ENCODE measurements at regions not wholly inside any gene's neighbourhood (a gene's known extent, or its start where the extent isn't known, plus 50 kb on each side); places are given as distances from the start of the nearest gene placed in this dataset.
A peak's percentile ranks its signal among the peaks of the same experiment; 100 is the strongest.

GRCh38 chr3:128569756-128570155 lies 76.8 kb upstream of the GATA2 start:
- Mint-ChIP-seq H3K9me3 (ENCODE audit: unreplicated experiment) (no peaks in the 10 kb centered on the region), H3K27me3 (ENCODE audit: unreplicated experiment) (peaks cover 3% of the 10 kb centered on the region), H3K36me3 (ENCODE audit: low read depth, unreplicated experiment) (no peaks in the 10 kb centered on the region), H3K4me3 (ENCODE audit: unreplicated experiment) (no peak overlapping the region), H3K4me1 (ENCODE audit: unreplicated experiment) (peaks cover 40% of the 10 kb centered on the region), H3K27ac (ENCODE audit: unreplicated experiment) (no peak overlapping the region)
- no peak for TF ChIP-seq CTCF (IDR thresholded peaks at IDR 0.05; ENCODE audit: unreplicated experiment)
- DNase-seq (ENCODE audit: low spot score) = no peak

- Mint-ChIP-seq H3K27me3 (ENCODE audit: unreplicated experiment) (peaks cover 3% of the 10 kb centered on the region), H3K4me3 (ENCODE audit: unreplicated experiment) (peak overlapping the region; percentile 43), H3K9me3 (ENCODE audit: unreplicated experiment) (no peaks in the 10 kb centered on the region), H3K4me1 (ENCODE audit: unreplicated experiment) (peaks cover 34% of the 10 kb centered on the region), H3K36me3 (ENCODE audit: low read depth, unreplicated experiment) (no peaks in the 10 kb centered on the region), H3K27ac (ENCODE audit: unreplicated experiment) (peak overlapping the region; percentile 100)
- no peak for DNase-seq (ENCODE audit: low spot score)
- no peak for TF ChIP-seq CTCF (IDR thresholded peaks at IDR 0.05; ENCODE audit: unreplicated experiment)
Measured at GRCh38 chr3:128568602-128569490, 75.8 kb upstream of the GATA2 start.

GRCh38 chr3:128567705-128568356 lies 74.8 kb upstream of the GATA2 start:
- no peaks in the 10 kb centered on the region for H3K36me3 Mint-ChIP-seq (ENCODE audit: low read depth, unreplicated experiment)
- peak overlapping the region; percentile 100 for H3K27ac Mint-ChIP-seq (ENCODE audit: unreplicated experiment)

GRCh38 chr3:128567141-128567540 lies 74.1 kb upstream of the GATA2 start:
- no peak for DNase-seq (ENCODE audit: low spot score)
- TF ChIP-seq CTCF (IDR thresholded peaks at IDR 0.05; ENCODE audit: unreplicated experiment) = no peak
- H3K36me3 Mint-ChIP-seq (ENCODE audit: low read depth, unreplicated experiment) = no peaks in the 10 kb centered on the region
- no peaks in the 10 kb centered on the region for H3K9me3 Mint-ChIP-seq (ENCODE audit: unreplicated experiment)
- H3K27ac Mint-ChIP-seq (ENCODE audit: unreplicated experiment) = no peak overlapping the region
- peaks cover 3% of the 10 kb centered on the region for H3K27me3 Mint-ChIP-seq (ENCODE audit: unreplicated experiment)
- H3K4me3 Mint-ChIP-seq (ENCODE audit: unreplicated experiment) = no peak overlapping the region
- peaks cover 25% of the 10 kb centered on the region for H3K4me1 Mint-ChIP-seq (ENCODE audit: unreplicated experiment)

More at GRCh38 chr3:128567705-128568356, 74.8 kb upstream of the GATA2 start:
- Mint-ChIP-seq H3K4me3 (ENCODE audit: unreplicated experiment) (no peak overlapping the region), H3K4me1 (ENCODE audit: unreplicated experiment) (peaks cover 25% of the 10 kb centered on the region), H3K9me3 (ENCODE audit: unreplicated experiment) (no peaks in the 10 kb centered on the region), H3K27me3 (ENCODE audit: unreplicated experiment) (peaks cover 3% of the 10 kb centered on the region)
- peak; percentile 33 for TF ChIP-seq CTCF (IDR thresholded peaks at IDR 0.05; ENCODE audit: unreplicated experiment)
- DNase-seq (ENCODE audit: low spot score) = no peak

DNA sequence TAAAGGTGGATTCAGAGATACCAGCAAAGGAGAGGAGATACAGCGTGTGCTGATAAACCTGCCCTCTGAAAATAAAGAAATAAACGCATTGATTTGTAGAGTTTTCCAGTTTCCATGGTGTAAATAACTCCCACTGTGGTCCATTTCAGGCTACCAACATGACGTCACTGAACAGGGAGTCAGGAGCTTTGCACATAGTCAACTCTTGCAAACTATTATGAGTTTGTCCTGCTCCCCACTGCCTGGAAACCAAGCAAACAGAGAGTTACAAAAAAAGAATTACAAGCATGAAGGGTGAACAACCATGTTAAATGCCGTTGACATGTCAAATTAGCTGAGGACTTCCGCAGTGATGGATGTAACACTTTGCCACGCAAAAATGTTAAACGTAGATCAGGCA lies 70.4 kb upstream of the GATA2 start:
- Mint-ChIP-seq H3K4me1 (ENCODE audit: unreplicated experiment) (peaks cover 25% of the 10 kb centered on the region), H3K36me3 (ENCODE audit: low read depth, unreplicated experiment) (no peaks in the 10 kb centered on the region), H3K27ac (ENCODE audit: unreplicated experiment) (no peak overlapping the region), H3K9me3 (ENCODE audit: unreplicated experiment) (no peaks in the 10 kb centered on the region), H3K4me3 (ENCODE audit: unreplicated experiment) (no peak overlapping the region), H3K27me3 (ENCODE audit: unreplicated experiment) (peaks cover 5% of the 10 kb centered on the region)
- no peak for TF ChIP-seq CTCF (IDR thresholded peaks at IDR 0.05; ENCODE audit: unreplicated experiment)
- no peak for DNase-seq (ENCODE audit: low spot score)
